ENCODE measurements at regions not wholly inside any gene's neighbourhood (a gene's known extent, or its start where the extent isn't known, plus 50 kb on each side); places are given as distances from the start of the nearest gene placed in this dataset.

DNA sequence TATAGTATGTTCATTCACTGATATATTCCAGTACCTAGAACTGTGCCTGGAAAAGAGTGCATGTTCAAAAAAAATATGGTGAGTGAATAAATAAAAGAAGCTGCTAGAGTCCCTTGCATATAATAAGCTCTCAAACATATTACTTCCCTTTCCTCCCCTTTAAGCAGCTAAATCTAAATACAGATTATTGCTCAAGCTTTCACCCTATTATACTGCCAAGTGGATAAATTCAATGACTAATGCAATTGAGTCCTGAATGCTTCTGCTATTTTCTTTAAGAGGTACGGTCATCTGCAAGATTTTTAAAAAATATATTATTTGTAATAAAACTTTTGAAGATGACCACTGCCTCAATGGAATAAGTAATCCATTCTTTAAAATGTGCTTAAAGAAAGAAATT, 248.4 kb downstream of the PLK2 start:
- Mint-ChIP-seq H3K36me3 (ENCODE audit: low read depth) (no peaks in the 10 kb centered on the region), H3K9me3 (peaks cover 4% of the 10 kb centered on the region), H3K4me3 (no peak overlapping the region), H3K27ac (ENCODE audit: unreplicated experiment) (no peak overlapping the region), H3K4me1 (no peaks in the 10 kb centered on the region), H3K27me3 (ENCODE audit: low read depth) (no peaks in the 10 kb centered on the region)
- TF ChIP-seq, protein P1, sequence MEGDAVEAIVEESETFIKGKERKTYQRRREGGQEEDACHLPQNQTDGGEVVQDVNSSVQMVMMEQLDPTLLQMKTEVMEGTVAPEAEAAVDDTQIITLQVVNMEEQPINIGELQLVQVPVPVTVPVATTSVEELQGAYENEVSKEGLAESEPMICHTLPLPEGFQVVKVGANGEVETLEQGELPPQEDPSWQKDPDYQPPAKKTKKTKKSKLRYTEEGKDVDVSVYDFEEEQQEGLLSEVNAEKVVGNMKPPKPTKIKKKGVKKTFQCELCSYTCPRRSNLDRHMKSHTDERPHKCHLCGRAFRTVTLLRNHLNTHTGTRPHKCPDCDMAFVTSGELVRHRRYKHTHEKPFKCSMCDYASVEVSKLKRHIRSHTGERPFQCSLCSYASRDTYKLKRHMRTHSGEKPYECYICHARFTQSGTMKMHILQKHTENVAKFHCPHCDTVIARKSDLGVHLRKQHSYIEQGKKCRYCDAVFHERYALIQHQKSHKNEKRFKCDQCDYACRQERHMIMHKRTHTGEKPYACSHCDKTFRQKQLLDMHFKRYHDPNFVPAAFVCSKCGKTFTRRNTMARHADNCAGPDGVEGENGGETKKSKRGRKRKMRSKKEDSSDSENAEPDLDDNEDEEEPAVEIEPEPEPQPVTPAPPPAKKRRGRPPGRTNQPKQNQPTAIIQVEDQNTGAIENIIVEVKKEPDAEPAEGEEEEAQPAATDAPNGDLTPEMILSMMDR (conservative IDR thresholded peaks at IDR 0.05): no peak
- DNase-seq (ENCODE audit: low read depth, low spot score): no peak

DNA sequence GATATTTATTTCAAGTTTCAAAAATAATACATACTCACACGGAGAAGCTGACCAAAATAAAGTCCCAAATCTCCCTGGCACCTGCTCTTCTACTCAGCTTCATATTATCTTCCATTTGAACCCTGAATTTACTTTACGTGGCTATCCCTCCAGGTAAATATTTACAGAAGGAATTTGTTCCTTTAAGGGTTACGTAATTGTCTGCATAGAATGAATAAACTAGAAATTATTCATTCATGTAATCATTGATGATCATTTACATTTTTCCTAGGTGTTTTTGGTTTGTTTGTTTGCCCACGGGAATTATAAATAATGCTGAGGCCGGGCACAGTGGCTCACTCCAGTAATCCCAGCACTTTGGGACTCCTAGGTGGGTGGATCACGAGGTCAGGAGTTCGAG, 251.2 kb downstream of the PLK2 start:
- H3K36me3 Mint-ChIP-seq (ENCODE audit: low read depth): no peaks in the 10 kb centered on the region

DNA sequence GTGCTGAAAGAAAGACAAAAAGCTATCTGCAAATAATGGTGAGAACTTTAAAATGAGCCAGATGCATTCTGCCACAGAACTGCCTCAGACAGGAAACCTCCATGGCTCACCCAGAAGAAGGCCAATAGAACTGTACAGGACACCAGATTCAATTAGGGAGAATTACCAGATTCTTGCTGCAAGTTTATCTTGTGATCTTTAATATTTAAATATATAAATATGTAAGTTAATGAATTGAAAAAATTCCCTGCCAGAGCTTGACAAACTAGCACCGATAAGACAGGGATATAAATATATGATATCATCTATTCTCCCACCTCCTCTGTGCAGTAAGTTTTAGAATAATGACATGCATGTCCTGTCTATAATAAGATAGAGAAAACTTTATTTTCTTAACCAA, 252.8 kb downstream of the PLK2 start:
- Mint-ChIP-seq H3K27ac (ENCODE audit: unreplicated experiment) (no peak overlapping the region), H3K36me3 (ENCODE audit: low read depth) (no peaks in the 10 kb centered on the region), H3K27me3 (ENCODE audit: low read depth) (no peaks in the 10 kb centered on the region), H3K4me1 (no peaks in the 10 kb centered on the region), H3K4me3 (no peak overlapping the region), H3K9me3 (no peaks in the 10 kb centered on the region)
- TF ChIP-seq, protein P1 (conservative IDR thresholded peaks at IDR 0.05): no peak
- DNase-seq (ENCODE audit: low read depth, low spot score): no peak

More for the DNA sequence above, 251.2 kb downstream of the PLK2 start:
- DNase-seq (ENCODE audit: low read depth, low spot score): no peak
- Mint-ChIP-seq H3K4me1 (no peaks in the 10 kb centered on the region), H3K27me3 (ENCODE audit: low read depth) (no peaks in the 10 kb centered on the region), H3K9me3 (peaks cover 2% of the 10 kb centered on the region), H3K4me3 (no peak overlapping the region), H3K27ac (ENCODE audit: unreplicated experiment) (no peak overlapping the region)
- TF ChIP-seq, protein P1 (conservative IDR thresholded peaks at IDR 0.05): no peak

DNA sequence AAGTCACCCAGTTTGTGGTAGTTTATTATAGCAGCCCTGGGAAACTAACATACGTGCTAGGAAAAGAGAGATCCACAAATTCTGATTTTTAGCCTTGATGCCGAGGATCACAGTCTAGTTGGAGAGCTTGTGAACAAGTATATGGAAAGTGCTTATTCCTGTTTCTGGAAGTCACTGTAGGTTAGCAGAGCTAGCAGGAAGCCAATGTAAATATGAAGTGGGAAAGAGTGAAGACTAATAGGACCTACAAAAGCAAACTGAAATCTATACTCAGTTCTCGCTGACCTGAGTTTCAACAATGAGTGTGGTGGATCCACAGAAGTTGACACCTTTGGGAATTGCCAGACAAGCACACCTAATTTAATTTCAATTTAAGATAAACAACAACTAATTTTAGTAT, 254.9 kb downstream of the PLK2 start:
- no peak overlapping the region for H3K4me3 Mint-ChIP-seq
- H3K4me1 Mint-ChIP-seq: no peaks in the 10 kb centered on the region
- TF ChIP-seq, protein P1 (conservative IDR thresholded peaks at IDR 0.05): no peak
- H3K9me3 Mint-ChIP-seq: peaks cover 2% of the 10 kb centered on the region
- H3K27me3 Mint-ChIP-seq (ENCODE audit: low read depth): no peaks in the 10 kb centered on the region
- DNase-seq (ENCODE audit: low read depth, low spot score): no peak
- H3K36me3 Mint-ChIP-seq (ENCODE audit: low read depth): no peaks in the 10 kb centered on the region
- no peak overlapping the region for H3K27ac Mint-ChIP-seq (ENCODE audit: unreplicated experiment)

- H3K27ac Mint-ChIP-seq (ENCODE audit: unreplicated experiment): no peak overlapping the region
- no peak for DNase-seq (ENCODE audit: low read depth, low spot score)
- TF ChIP-seq, protein P1 (conservative IDR thresholded peaks at IDR 0.05): no peak
- H3K9me3 Mint-ChIP-seq: peaks cover 4% of the 10 kb centered on the region
- no peaks in the 10 kb centered on the region for H3K36me3 Mint-ChIP-seq (ENCODE audit: low read depth)
- H3K27me3 Mint-ChIP-seq (ENCODE audit: low read depth): no peaks in the 10 kb centered on the region
- H3K4me3 Mint-ChIP-seq: no peak overlapping the region
- H3K4me1 Mint-ChIP-seq: no peaks in the 10 kb centered on the region
Measured at GRCh38 chr5:58202941-58203444, 256.9 kb downstream of the PLK2 start.
